RWPE1 (cell line): ENCODE measurements at regions not wholly inside any gene's neighbourhood (a gene's known extent, or its start where the extent isn't known, plus 50 kb on each side); places are given as distances from the start of the nearest gene placed in this dataset.

ENCODE experiments used
- CTCF ChIA-PET: fragments of 350-600 bp; sonication (Branson Sonifier 250); formaldehyde crosslinking; extraction: SDS; loops from one replicate; lab custom pipeline; 2021; lab: Yijun Ruan, JAX
- POLR2A ChIA-PET: fragments of 400-600 bp; formaldehyde crosslinking; extraction: SDS; loops from one replicate; lab custom pipeline; 2020; ENCODE audit warnings: antibody characterized with exemption; ENCODE audit not compliant: low non-redundant PET; lab: Yijun Ruan, JAX
- DNase-seq: peaks from one replicate; pipeline ENCODE4 v3.0.0; 2012; ENCODE audit warnings: low spot score
- H3K27ac ChIP-seq: fragments of 450-650 bp; 2 replicates; pipeline ENCODE4 v1.5.1; 2017
- TF ChIP-seq, protein P1 (sequence below): fragments of 450-650 bp; conservative IDR thresholded peaks from 2 replicates; pipeline ENCODE4 v1.5.1; 2017; ENCODE audit warnings: low read depth, mild to moderate bottlenecking

DNA sequence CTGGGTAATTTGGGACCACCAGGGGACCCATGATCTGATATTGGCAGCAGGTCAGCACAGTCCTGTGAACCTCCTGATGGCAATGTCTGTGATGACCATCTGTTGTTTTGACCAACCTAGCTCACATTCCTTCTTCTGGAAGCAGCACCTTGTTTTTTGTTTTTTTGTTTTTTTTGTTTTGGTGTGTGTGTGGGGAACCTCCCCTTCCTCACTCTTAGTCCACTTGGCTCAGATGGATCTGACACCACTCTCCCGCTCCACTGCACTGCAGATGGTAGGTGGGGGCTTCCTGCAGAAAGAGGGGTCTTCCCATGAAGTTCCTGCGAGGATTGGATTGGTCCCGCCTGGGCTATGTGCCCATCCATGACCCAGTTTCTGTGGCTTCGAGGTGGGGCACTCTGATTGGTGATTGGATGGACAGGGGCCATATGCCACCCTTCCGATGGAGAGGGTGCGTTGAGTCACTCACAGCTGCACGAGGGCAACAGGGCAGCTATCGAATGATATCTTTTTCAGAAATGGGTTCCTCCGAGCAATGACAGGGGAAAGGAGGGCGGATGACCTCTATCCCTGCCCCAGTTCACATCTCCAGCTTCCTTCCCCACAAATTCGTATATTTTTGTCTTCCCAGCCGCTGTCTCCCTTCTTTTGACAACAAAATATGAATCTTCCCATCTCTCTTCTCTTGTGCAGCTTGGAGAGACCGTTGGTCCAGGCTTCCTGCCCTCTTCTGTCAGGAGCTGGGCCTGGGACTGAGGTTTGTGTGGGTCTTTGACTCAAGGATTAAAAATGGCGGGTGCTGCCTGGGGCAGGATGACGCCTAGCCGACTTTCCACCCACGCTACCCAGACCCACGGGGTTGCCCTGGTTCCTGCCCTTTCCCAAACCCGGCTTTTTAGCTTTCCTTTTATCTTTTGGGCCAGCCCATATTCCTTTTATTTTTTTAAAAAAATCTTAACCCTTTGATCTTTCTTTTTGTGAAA is 132.1 kb upstream of the KCNG1 start:
- CTCF ChIA-PET: interaction anchor here (0.5 to 1.6 kb wide), 4 partner anchors 11 to 358 kb away, joined by 3 read pairs; no protein-coding TSS in a partner anchor

DNA sequence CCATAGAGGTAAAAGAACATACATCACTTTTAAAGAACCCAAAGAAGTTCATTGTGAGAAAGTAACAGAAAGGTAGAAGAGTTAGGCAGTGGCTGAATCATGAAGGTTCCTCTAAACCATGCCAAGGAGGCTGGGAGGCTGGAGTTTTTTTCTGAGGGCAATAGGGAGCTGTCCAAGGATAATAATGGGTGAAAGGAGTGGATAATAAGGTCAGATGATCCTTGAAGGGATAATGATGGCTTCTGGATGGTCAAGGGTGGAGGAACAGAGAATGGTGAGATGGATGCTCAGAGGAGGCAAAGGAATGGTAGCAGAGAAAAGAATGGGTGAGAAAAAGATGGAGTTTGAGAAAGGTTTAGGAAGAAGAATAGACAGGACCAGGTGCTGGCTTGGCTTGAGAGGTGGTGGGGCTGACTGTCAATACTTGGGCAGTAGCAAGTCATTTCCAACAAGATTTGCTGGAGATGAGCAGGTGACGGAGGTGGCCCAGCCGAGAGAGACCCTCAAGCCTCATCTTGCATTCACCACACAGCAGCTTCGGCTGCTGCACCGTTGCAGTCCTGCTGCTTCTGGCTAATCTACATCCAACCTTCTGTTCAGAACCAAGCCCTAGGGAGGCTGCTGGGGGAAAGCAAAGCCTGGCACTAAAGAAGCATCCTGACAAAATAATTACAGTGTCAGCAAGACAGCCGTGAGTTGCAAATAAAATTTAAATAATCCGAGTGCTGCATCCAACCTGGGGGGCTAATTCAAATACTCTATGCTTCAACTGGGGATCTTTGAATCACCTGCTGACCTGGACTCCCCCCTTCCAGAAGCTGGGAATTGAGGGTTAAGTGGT is 131.2 kb upstream of the KCNG1 start:
- POLR2A ChIA-PET: no interaction called here
- no peak for DNase-seq

More for the DNA sequence above, 132.1 kb upstream of the KCNG1 start:
- no peak overlapping the region for H3K27ac ChIP-seq
- TF ChIP-seq, protein P1, sequence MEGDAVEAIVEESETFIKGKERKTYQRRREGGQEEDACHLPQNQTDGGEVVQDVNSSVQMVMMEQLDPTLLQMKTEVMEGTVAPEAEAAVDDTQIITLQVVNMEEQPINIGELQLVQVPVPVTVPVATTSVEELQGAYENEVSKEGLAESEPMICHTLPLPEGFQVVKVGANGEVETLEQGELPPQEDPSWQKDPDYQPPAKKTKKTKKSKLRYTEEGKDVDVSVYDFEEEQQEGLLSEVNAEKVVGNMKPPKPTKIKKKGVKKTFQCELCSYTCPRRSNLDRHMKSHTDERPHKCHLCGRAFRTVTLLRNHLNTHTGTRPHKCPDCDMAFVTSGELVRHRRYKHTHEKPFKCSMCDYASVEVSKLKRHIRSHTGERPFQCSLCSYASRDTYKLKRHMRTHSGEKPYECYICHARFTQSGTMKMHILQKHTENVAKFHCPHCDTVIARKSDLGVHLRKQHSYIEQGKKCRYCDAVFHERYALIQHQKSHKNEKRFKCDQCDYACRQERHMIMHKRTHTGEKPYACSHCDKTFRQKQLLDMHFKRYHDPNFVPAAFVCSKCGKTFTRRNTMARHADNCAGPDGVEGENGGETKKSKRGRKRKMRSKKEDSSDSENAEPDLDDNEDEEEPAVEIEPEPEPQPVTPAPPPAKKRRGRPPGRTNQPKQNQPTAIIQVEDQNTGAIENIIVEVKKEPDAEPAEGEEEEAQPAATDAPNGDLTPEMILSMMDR: no peak
- DNase-seq: no peak
- POLR2A ChIA-PET: interaction anchor here (0.7 kb wide), 1 partner anchor 56 kb away, joined by 3 read pairs; no protein-coding TSS in a partner anchor

DNA sequence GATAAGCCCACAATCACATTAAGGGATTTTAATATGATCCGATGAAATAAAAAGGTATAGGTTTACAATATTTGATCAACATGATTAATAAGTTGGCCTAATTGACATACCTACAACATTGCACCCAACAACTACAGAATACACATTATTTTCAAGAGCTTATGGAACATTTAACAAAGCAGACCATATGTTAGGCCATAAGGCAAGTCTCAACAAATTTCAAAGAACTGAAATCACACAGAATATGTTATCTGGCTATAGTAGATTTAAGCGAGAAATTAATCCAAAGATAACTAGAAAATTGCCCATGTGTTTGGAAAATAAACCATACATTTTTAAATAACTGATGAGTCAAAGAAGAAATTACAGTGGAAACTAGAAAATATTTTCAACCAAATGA is 126.0 kb upstream of the KCNG1 start:
- H3K27ac ChIP-seq: no peak overlapping the region
- no peak for DNase-seq
- TF ChIP-seq, protein P1: no peak
- ChIA-PET POLR2A (no interaction called here), CTCF (interaction anchor here (0.6 to 0.7 kb wide), 3 partner anchors 12 to 133 kb away, joined by 3 read pairs; no protein-coding TSS in a partner anchor)

More for the DNA sequence above, 131.2 kb upstream of the KCNG1 start:
- TF ChIP-seq, protein P1: no peak
- no peak overlapping the region for H3K27ac ChIP-seq
- CTCF ChIA-PET: interaction anchor here (0.6 to 1.6 kb wide), 3 partner anchors 12 to 75 kb away, joined by 3 read pairs; no protein-coding TSS in a partner anchor

DNA sequence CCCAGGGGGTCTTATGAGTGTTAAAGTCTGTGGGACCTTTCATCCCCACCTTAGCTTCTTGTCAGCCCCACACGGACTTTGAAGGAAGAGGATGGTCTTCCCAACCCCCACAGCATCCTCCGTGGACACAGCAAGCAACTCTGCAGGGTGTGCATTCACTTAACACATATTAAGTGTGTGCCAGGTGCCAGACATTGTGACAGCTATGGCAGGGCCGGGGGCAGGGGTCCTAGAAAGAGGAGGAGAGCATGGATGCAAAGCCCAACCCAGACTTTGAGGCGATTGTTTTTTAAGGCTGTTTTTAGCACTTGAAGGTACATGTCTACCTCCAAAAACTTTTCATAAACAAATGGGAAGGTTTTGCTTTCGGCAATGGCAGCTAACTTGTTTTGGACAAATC is 121.6 kb upstream of the KCNG1 start:
- CTCF ChIA-PET: interaction anchor here (0.6 to 1.2 kb wide), 3 partner anchors 129 to 254 kb away, joined by 4 to 5 read pairs (median 4); no protein-coding TSS in a partner anchor
- no peak overlapping the region for H3K27ac ChIP-seq
- TF ChIP-seq, protein P1: no peak
- no peak for DNase-seq
- POLR2A ChIA-PET: no interaction called here

DNA sequence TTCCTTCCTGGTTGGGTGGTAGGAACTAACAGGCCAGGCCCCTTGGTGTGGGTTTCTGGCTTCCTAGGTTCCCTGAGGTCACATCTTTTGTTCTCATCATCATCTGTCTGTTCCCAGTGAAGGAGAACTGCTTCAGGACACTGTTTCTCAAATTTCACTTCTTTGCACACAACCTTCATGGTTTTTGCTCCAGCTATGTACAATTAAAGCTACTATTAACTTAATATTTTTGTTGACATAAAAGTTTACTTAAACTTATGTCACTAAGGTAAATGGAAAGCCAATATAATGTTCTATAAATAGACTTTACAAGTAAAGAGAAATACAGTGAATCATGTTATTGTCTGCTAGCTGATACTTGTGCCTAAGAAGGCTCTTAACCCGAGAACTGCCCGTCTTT is 120.7 kb upstream of the KCNG1 start:
- POLR2A ChIA-PET: no interaction called here
- CTCF ChIA-PET: interaction anchor here (0.6 to 0.9 kb wide), 2 partner anchors 14 to 253 kb away, joined by 3 to 4 read pairs; no protein-coding TSS in a partner anchor
- no peak for DNase-seq
- TF ChIP-seq, protein P1: no peak
- H3K27ac ChIP-seq: no peak overlapping the region
